ENCODE measurements at regions not wholly inside any gene's neighbourhood (a gene's known extent, or its start where the extent isn't known, plus 50 kb on each side); places are given as distances from the start of the nearest gene placed in this dataset.

DNA sequence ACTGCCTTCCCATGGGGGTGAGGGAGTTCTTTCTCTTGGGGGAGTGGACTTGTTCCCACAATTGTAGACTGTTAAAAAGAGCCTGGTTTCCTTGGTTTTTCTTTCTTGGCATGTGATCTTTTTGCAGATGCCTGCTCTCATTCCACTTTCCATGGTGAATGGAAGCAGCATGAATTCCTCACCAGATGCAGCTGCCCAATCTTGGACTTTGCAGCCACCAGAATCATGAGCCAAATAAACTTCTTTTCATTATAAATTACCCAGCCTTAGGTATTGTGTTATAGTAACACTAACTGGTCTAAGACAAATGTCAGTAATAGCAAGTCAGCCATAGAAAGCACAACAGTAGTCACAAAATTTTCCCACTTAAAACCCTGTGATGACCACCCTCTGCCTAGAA is 260.5 kb upstream of the THBS1 start:
- Histone ChIP-seq H3K14ac (ENCODE audit: insufficient read length) (no peak overlapping the region), H2BK15ac (ENCODE audit: low read length) (no peak overlapping the region), H4K20me1 (replicated peaks in 1 of 2; ENCODE audit: control insufficient read depth in 1 of 2, insufficient read depth in 2 of 2, low read length in 2 of 2) (no peaks in the 10 kb centered on the region), H4K8ac (ENCODE audit: extremely low read depth, insufficient read depth, low read length) (no peak overlapping the region), H3K27ac (ENCODE audit: low read depth, low read length) (no peak overlapping the region), H3K56ac (replicated peaks; ENCODE audit: insufficient read length, low read depth, low read length) (no peak overlapping the region), H3K23me2 (ENCODE audit: low read depth, low read length) (no peaks in the 10 kb centered on the region; the same call in 1 of the 2 replicates), H3K79me1 (ENCODE audit: low read depth, low read length) (no peaks in the 10 kb centered on the region), H2AFZ (ENCODE audit: low read length) (no peak overlapping the region), H3K23ac (ENCODE audit: insufficient read length) (no peak overlapping the region), H3K36me3 (ENCODE audit: control insufficient read depth in 2 of 4, insufficient read depth in 4 of 4, low read length in 3 of 4) (no peaks in the 10 kb centered on the region), H3K27me3 (replicated peaks in 1 of 4; ENCODE audit: control insufficient read depth in 3 of 4, extremely low read depth in 1 of 4, insufficient read depth in 3 of 4, low read length in 3 of 4) (peaks cover 0 to 1% (median 0%) of the 10 kb centered on the region in 4 experiments; a peak in 1 of 7 replicates), H3K9ac (replicated peaks in 1 of 4; ENCODE audit: extremely low read depth in 1 of 4, low read depth in 3 of 4, low read length in 3 of 4) (no peak overlapping the region), H2BK120ac (replicated peaks; ENCODE audit: low read depth, low read length) (no peak overlapping the region), H4K91ac (replicated peaks; ENCODE audit: insufficient read length, low read length) (no peak overlapping the region), H2BK20ac (ENCODE audit: low read length) (no peak overlapping the region), H2AK5ac (ENCODE audit: low read depth, low read length) (no peak overlapping the region), H3K18ac (ENCODE audit: extremely low read depth, low read length) (no peak overlapping the region), H3K4ac (replicated peaks; ENCODE audit: insufficient read length, low read depth, low read length) (no peak overlapping the region), H2BK5ac (ENCODE audit: low read depth, low read length) (no peak overlapping the region), H2BK12ac (ENCODE audit: low read depth, low read length) (no peak overlapping the region), H3K9me3 (ENCODE audit: insufficient read depth in 2 of 2, low read depth in 1 of 2, low read length in 1 of 2) (peaks cover 6 to 7% of the 10 kb centered on the region in 2 experiments; a peak in 2 of 4 replicates), H3K79me2 (ENCODE audit: control insufficient read depth in 1 of 2, insufficient read depth in 2 of 2, low read length in 2 of 2) (no peaks in the 10 kb centered on the region), H4K5ac (ENCODE audit: insufficient read length, low read depth, low read length) (no peak overlapping the region), H3K4me3 (ENCODE audit: extremely low read depth in 1 of 4, insufficient read depth in 2 of 4, low read depth in 3 of 4, low read length in 4 of 4) (no peak overlapping the region), H3K4me1 (replicated peaks in 1 of 4; ENCODE audit: control insufficient read depth in 3 of 4, insufficient read depth in 4 of 4, low read length in 3 of 4) (no peaks in the 10 kb centered on the region), H3K4me2 (ENCODE audit: insufficient read depth in 1 of 2, low read depth in 2 of 2, low read length in 2 of 2) (no peak overlapping the region)
- ChIA-PET CTCF (ENCODE audit: partially characterized antibody) (no interaction called here), POLR2A (ENCODE audit: partially characterized antibody) (no interaction called here)
- no peak for DNase-seq (ENCODE audit: low read depth in 1 of 2, low spot score in 2 of 2)
- no peak for FAIRE-seq
- TF ChIP-seq ATF2 (IDR thresholded peaks at IDR 0.05; ENCODE audit: low read length), result no peak
- TF ChIP-seq NRF1 (IDR thresholded peaks at IDR 0.05; ENCODE audit: low read depth, low read length), result no peak
- no peak for TF ChIP-seq JUN (IDR thresholded peaks at IDR 0.05; ENCODE audit: low read depth, low read length)
- no peak for TF ChIP-seq ASH2L (IDR thresholded peaks at IDR 0.05; ENCODE audit: low read length)
- no peak for TF ChIP-seq RAD21 (IDR thresholded peaks at IDR 0.05 in 1 of 2, conservative IDR thresholded peaks at IDR 0.05 in 1 of 2; ENCODE audit: low read depth in 2 of 2, low read length in 2 of 2)
- no peak for TF ChIP-seq TEAD4 (IDR thresholded peaks at IDR 0.05; ENCODE audit: low read depth, low read length)
- TF ChIP-seq E2F6 (IDR thresholded peaks at IDR 0.05), result no peak
- TF ChIP-seq TAF7 (optimal IDR thresholded peaks at IDR 0.05; ENCODE audit: borderline replicate concordance, low read depth, low read length), result no peak
- TF ChIP-seq EZH2 (IDR thresholded peaks at IDR 0.05; ENCODE audit: low read depth, low read length, severe bottlenecking), result no peak
- no peak for TF ChIP-seq SIRT6 (IDR thresholded peaks at IDR 0.05; ENCODE audit: low read length)
- no peak for TF ChIP-seq SIN3A (conservative IDR thresholded peaks at IDR 0.05 in 1 of 2, IDR thresholded peaks at IDR 0.05 in 1 of 2; ENCODE audit: low read depth in 1 of 2, low read length in 2 of 2)
- no peak for TF ChIP-seq ZNF274 (IDR thresholded peaks at IDR 0.05; ENCODE audit: borderline replicate concordance, extremely low read depth, low read length)
- no peak for TF ChIP-seq SAP30 (IDR thresholded peaks at IDR 0.05; ENCODE audit: insufficient read depth, insufficient replicate concordance, low read length)
